Spleen (tissue), 11 donors: ENCODE measurements at regions not wholly inside any gene's neighbourhood (a gene's known extent, or its start where the extent isn't known, plus 50 kb on each side); places are given as distances from the start of the nearest gene placed in this dataset.
"Not testable (repeated sequence)": the region's sequence is repeated elsewhere in the genome, so short reads cannot be mapped to it uniquely, and the experiment has no call there.

Source experiments
- DNase-seq: peaks from one replicate; pipeline ENCODE4 v3.0.0-alpha.2; 2020
- H3K27ac ChIP-seq, 8 donors: fragments of 200-600 bp; sonication (generic) in 7 of 8; 1 replicate in 4 of 8; 2 replicates in 4 of 8; pipeline versions ENCODE4 v1.5.0 to v1.8.0; 2016 to 2021; ENCODE audit warnings: inconsistent platforms in 4 of 8, mild to moderate bottlenecking in 4 of 8, moderate library complexity in 1 of 8
- H3K27me3 ChIP-seq, 7 donors: fragments of 200-600 bp; sonication (generic) in 6 of 7; replicated peaks in 1 of 7; 1 replicate in 4 of 7; 2 replicates in 3 of 7; pipeline versions ENCODE4 v1.5.0 to v1.8.0; 2016 to 2021; ENCODE audit warnings: inconsistent platforms in 3 of 7, mild to moderate bottlenecking in 1 of 7
- H3K36me3 ChIP-seq, 6 donors: fragments of 200-600 bp; sonication (generic) in 5 of 6; 1 replicate in 4 of 6; 2 replicates in 2 of 6; pipeline versions ENCODE4 v1.5.0 to v1.8.0; 2016 to 2021; ENCODE audit warnings: inconsistent platforms in 2 of 6
- H3K4me1 ChIP-seq, 6 donors: fragments of 200-600 bp; sonication (generic) in 5 of 6; 1 replicate in 3 of 6; 2 replicates in 3 of 6; pipeline versions ENCODE4 v1.5.0 to v1.8.0; 2016 to 2021; ENCODE audit warnings: inconsistent platforms in 3 of 6
- H3K4me3 ChIP-seq, 8 donors: fragments of 200-600 bp; sonication (generic) in 7 of 8; 1 replicate in 4 of 8; 2 replicates in 4 of 8; pipeline versions ENCODE4 v1.5.0 to v1.8.0; 2016 to 2021; ENCODE audit warnings: inconsistent platforms in 4 of 8, mild to moderate bottlenecking in 4 of 8, moderate library complexity in 2 of 8
- H3K9me3 ChIP-seq, 8 donors: fragments of 200-600 bp; sonication (generic) in 7 of 8; 1 replicate in 4 of 8; 2 replicates in 4 of 8; pipeline versions ENCODE4 v1.5.0 to v1.8.0; 2016 to 2021; ENCODE audit warnings: inconsistent platforms in 4 of 8
- CTCF ChIP-seq, 11 experiments: fragments of 200-600 bp in 7 of 11; fragments of 450-650 bp in 4 of 11; sonication (generic) in 4 of 11; IDR thresholded peaks in 8 of 11; conservative IDR thresholded peaks in 3 of 11; 1 replicate in 7 of 11; 2 replicates in 4 of 11; pipeline versions ENCODE4 v1.4.0 to v1.8.0; 2016 to 2021; ENCODE audit warnings: antibody characterized with exemption in 11 of 11, inconsistent platforms in 4 of 11, mild to moderate bottlenecking in 1 of 11
- POLR2A ChIP-seq, 3 donors: fragments of 450-650 bp; IDR thresholded peaks; one replicate each; pipeline ENCODE4 v1.5.1; 2017; ENCODE audit warnings: antibody characterized with exemption in 3 of 3, mild to moderate bottlenecking in 1 of 3
- POLR2AphosphoS5 ChIP-seq, 3 donors: sonication (generic); formaldehyde crosslinking; IDR thresholded peaks; one replicate each; pipeline ENCODE4 v1.5.1; 2017; ENCODE audit warnings: antibody characterized with exemption in 3 of 3
- WGBS, 5 donors: extraction: QIAGEN DNeasy Blood & Tissue Kit in 3 of 5; methylation state at CpG; one replicate each; pipeline versions ENCODE4 v1.1.5 to v1.1.7; 2013 to 2018; 5-methylcytosine and 5-hydroxymethylcytosine counted together
- intact Hi-C: fragments of 100-400 bp; cut with DNase I; formaldehyde crosslinking; loops from one replicate; pipeline ENCODE4 v1.15.0; 2023; ENCODE audit warnings: low total_unique reads
- donor health status: healthy with polysubstance abuse.
- donor health status: DM: no; HTN: no; CAD: no; lungs with moderate emphysema.
- donor health status: DM: no; HTN: no; CAD: no.
- donor health status: Bipolar disorder and iron deficiency.
- donor health status: healthy.
- donor health status: DM: no; HTN: no; CAD: no.
- donor health status: DM: yes; HTN: yes; CAD: no.

GRCh38 chrX:99271641-99272040, 1138.4 kb downstream of the PCDH19 start:
- intact Hi-C loops = no loop called here
- Histone ChIP-seq H3K27ac (no peak overlapping the region), H3K27me3 (no peaks in the 10 kb centered on the region), H3K4me1 (no peaks in the 10 kb centered on the region), H3K36me3 (no peaks in the 10 kb centered on the region), H3K4me3 (no peak overlapping the region), H3K9me3 (peaks cover 0 to 13% (median 2%) of the 10 kb centered on the region in 8 donors)
- DNase-seq = no peak
- TF ChIP-seq POLR2A (IDR thresholded peaks at IDR 0.05) (no peak), CTCF (IDR thresholded peaks at IDR 0.05 in 8 of 11, conservative IDR thresholded peaks at IDR 0.05 in 3 of 11) (no peak), POLR2AphosphoS5 (IDR thresholded peaks at IDR 0.05) (no peak)
- 69 to 91% (median 84%) methylated on average over 8 of the region's 8 CpGs for WGBS, 5 donors

GRCh38 chrX:99266255-99266654, 1143.8 kb downstream of the PCDH19 start:
- Histone ChIP-seq H3K4me1 (no peaks in the 10 kb centered on the region), H3K27me3 (no peaks in the 10 kb centered on the region), H3K9me3 (peaks cover 0 to 13% (median 0%) of the 10 kb centered on the region in 8 donors), H3K27ac (no peak overlapping the region), H3K36me3 (no peaks in the 10 kb centered on the region), H3K4me3 (no peak overlapping the region)
- WGBS, 5 donors = 65 to 88% (median 70%) methylated on average over 2 of the region's 2 CpGs
- DNase-seq = no peak
- intact Hi-C loops = no loop called here
- TF ChIP-seq POLR2A (IDR thresholded peaks at IDR 0.05) (no peak), CTCF (IDR thresholded peaks at IDR 0.05 in 8 of 11, conservative IDR thresholded peaks at IDR 0.05 in 3 of 11) (no peak), POLR2AphosphoS5 (IDR thresholded peaks at IDR 0.05) (no peak)

- Histone ChIP-seq H3K36me3 (no peaks in the 10 kb centered on the region), H3K4me3 (no peak overlapping the region)
- TF ChIP-seq POLR2A (IDR thresholded peaks at IDR 0.05) = no peak
- TF ChIP-seq CTCF (IDR thresholded peaks at IDR 0.05 in 8 of 11, conservative IDR thresholded peaks at IDR 0.05 in 3 of 11) = no peak
- no peak for TF ChIP-seq POLR2AphosphoS5 (IDR thresholded peaks at IDR 0.05)
Measured at GRCh38 chrX:99248180-99248579, 1161.9 kb downstream of the PCDH19 start.

GRCh38 chrX:99242001-99242400, 1168.1 kb downstream of the PCDH19 start:
- TF ChIP-seq POLR2A (IDR thresholded peaks at IDR 0.05) (no peak), POLR2AphosphoS5 (IDR thresholded peaks at IDR 0.05) (no peak), CTCF (IDR thresholded peaks at IDR 0.05 in 8 of 11, conservative IDR thresholded peaks at IDR 0.05 in 3 of 11) (no peak)
- Histone ChIP-seq H3K27ac (no peak overlapping the region), H3K27me3 (no peaks in the 10 kb centered on the region), H3K4me3 (no peak overlapping the region), H3K9me3 (peaks cover 0 to 7% (median 0%) of the 10 kb centered on the region in 8 donors), H3K4me1 (no peaks in the 10 kb centered on the region), H3K36me3 (no peaks in the 10 kb centered on the region)
- intact Hi-C loops = no loop called here
- peak; percentile 47 for DNase-seq
- WGBS, 5 donors = 73 to 96% (median 79%) methylated on average over 3 to 4 of the region's 4 CpGs; no CpG with 5 or more reads in 1 of the 5 donors

More at GRCh38 chrX:99248180-99248579, 1161.9 kb downstream of the PCDH19 start:
- Histone ChIP-seq H3K27ac (no peak overlapping the region), H3K4me1 (no peaks in the 10 kb centered on the region), H3K27me3 (no peaks in the 10 kb centered on the region), H3K9me3 (no peaks in the 10 kb centered on the region)
- intact Hi-C loops = no loop called here
- no peak for DNase-seq

- DNase-seq, H3K27me3 ChIP-seq, H3K36me3 ChIP-seq, H3K4me3 ChIP-seq, intact Hi-C loops, H3K4me1 ChIP-seq, H3K27ac ChIP-seq: not testable (repeated sequence)
- 87 to 97% (median 88%) methylated on average over 6 of the region's 6 CpGs for WGBS, 5 donors
- peaks cover 0 to 12% (median 3%) of the 10 kb centered on the region in 8 donors for H3K9me3 ChIP-seq
Measured at GRCh38 chrX:99234384-99234783, 1175.7 kb downstream of the PCDH19 start.
